ENCODE measurements at regions not wholly inside any gene's neighbourhood (a gene's known extent, or its start where the extent isn't known, plus 50 kb on each side); places are given as distances from the start of the nearest gene placed in this dataset.

- no peak overlapping the region for H2AK5ac ChIP-seq (ENCODE audit: low read depth, low read length)
- TF ChIP-seq RXRA (IDR thresholded peaks at IDR 0.05; ENCODE audit: insufficient read depth, low read depth, low read length) (no peak), CTCF (IDR thresholded peaks at IDR 0.05; ENCODE audit: control extremely low read depth in 1 of 3, insufficient read depth in 1 of 3, low read depth in 1 of 3, low read length in 3 of 3) (no peak), CBX8 (IDR thresholded peaks at IDR 0.05; ENCODE audit: borderline replicate concordance, low read depth, low read length) (no peak), USF2 (IDR thresholded peaks at IDR 0.05; ENCODE audit: low read length) (no peak), KDM4A (IDR thresholded peaks at IDR 0.05; ENCODE audit: low read depth, low read length, severe bottlenecking) (no peak), SP4 (IDR thresholded peaks at IDR 0.05; ENCODE audit: low read length) (no peak), GABPA (IDR thresholded peaks at IDR 0.05; ENCODE audit: borderline replicate concordance, insufficient read depth, low read length) (no peak)
- ChIA-PET CTCF (ENCODE audit: partially characterized antibody) (interaction anchor here (1.0 kb wide), 1 partner anchor 240 kb away, joined by 3 read pairs; no protein-coding TSS in a partner anchor), POLR2A (ENCODE audit: partially characterized antibody) (no interaction called here)
- H3K27me3 ChIP-seq (replicated peaks in 1 of 4; ENCODE audit: control insufficient read depth in 3 of 4, extremely low read depth in 1 of 4, insufficient read depth in 3 of 4, low read length in 3 of 4): no peaks in the 10 kb centered on the region
- H2BK5ac ChIP-seq (ENCODE audit: low read depth, low read length): no peak overlapping the region
- H3K79me2 ChIP-seq (ENCODE audit: control insufficient read depth in 1 of 2, insufficient read depth in 2 of 2, low read length in 2 of 2): no peaks in the 10 kb centered on the region
- no peak overlapping the region for H2BK120ac ChIP-seq (replicated peaks; ENCODE audit: low read depth, low read length)
- no peaks in the 10 kb centered on the region for H3K79me1 ChIP-seq (ENCODE audit: low read depth, low read length)
- H3K23ac ChIP-seq (ENCODE audit: insufficient read length): no peak overlapping the region
- H4K91ac ChIP-seq (replicated peaks; ENCODE audit: insufficient read length, low read length): no peak overlapping the region
- H3K9ac ChIP-seq (replicated peaks in 1 of 4; ENCODE audit: extremely low read depth in 1 of 4, low read depth in 3 of 4, low read length in 3 of 4): no peak overlapping the region
- no peak overlapping the region for H3K14ac ChIP-seq (ENCODE audit: insufficient read length)
- H2BK20ac ChIP-seq (ENCODE audit: low read length): no peak overlapping the region
- no peak overlapping the region for H3K4me3 ChIP-seq (ENCODE audit: extremely low read depth in 1 of 4, insufficient read depth in 2 of 4, low read depth in 3 of 4, low read length in 4 of 4)
- no peak overlapping the region for H2BK12ac ChIP-seq (ENCODE audit: low read depth, low read length)
- H4K8ac ChIP-seq (ENCODE audit: extremely low read depth, insufficient read depth, low read length): no peak overlapping the region
- no peak overlapping the region for H3K27ac ChIP-seq (ENCODE audit: low read depth, low read length)
- H2AFZ ChIP-seq (ENCODE audit: low read length): no peak overlapping the region
- DNase-seq (ENCODE audit: low read depth in 1 of 2, low spot score in 2 of 2) (no peak), FAIRE-seq (no peak)
- no peaks in the 10 kb centered on the region for H3K9me3 ChIP-seq (ENCODE audit: insufficient read depth in 2 of 2, low read depth in 1 of 2, low read length in 1 of 2)
- no peaks in the 10 kb centered on the region for H4K20me1 ChIP-seq (replicated peaks in 1 of 2; ENCODE audit: control insufficient read depth in 1 of 2, insufficient read depth in 2 of 2, low read length in 2 of 2)
- no peak overlapping the region for H3K4me2 ChIP-seq (ENCODE audit: insufficient read depth in 1 of 2, low read depth in 2 of 2, low read length in 2 of 2)
- no peak overlapping the region for H3K18ac ChIP-seq (ENCODE audit: extremely low read depth, low read length)
- WGBS, 2 experiments (ENCODE audit: extremely low coverage in 1 of 2, insufficient coverage in 1 of 2, insufficient read length in 1 of 2, insufficient replicate concordance in 2 of 2, low coverage in 1 of 2, low lambda C conversion rate in 2 of 2, missing lambda C conversion rate in 1 of 2): 82% methylated on average over 3 of the region's 3 CpGs; no CpG with 5 or more reads in 1 of the 2 experiments
- no peaks in the 10 kb centered on the region for H3K23me2 ChIP-seq (ENCODE audit: low read depth, low read length)
- H2BK15ac ChIP-seq (ENCODE audit: low read length): no peak overlapping the region
- no peaks in the 10 kb centered on the region; a peak in 1 of 8 replicates for H3K36me3 ChIP-seq (ENCODE audit: control insufficient read depth in 2 of 4, insufficient read depth in 4 of 4, low read length in 3 of 4)
- no peak overlapping the region for H4K5ac ChIP-seq (ENCODE audit: insufficient read length, low read depth, low read length)
- no peaks in the 10 kb centered on the region for H3K4me1 ChIP-seq (replicated peaks in 1 of 4; ENCODE audit: control insufficient read depth in 3 of 4, insufficient read depth in 4 of 4, low read length in 3 of 4)
- no peak overlapping the region for H3K4ac ChIP-seq (replicated peaks; ENCODE audit: insufficient read length, low read depth, low read length)
- H3K56ac ChIP-seq (replicated peaks; ENCODE audit: insufficient read length, low read depth, low read length): no peak overlapping the region
These were observed 943.2 kb downstream of the TMTC2 start for GRCh38 chr12:83629931-83630330.

Measured in H1 (cell line).